ENCODE measurements at regions not wholly inside any gene's neighbourhood (a gene's known extent, or its start where the extent isn't known, plus 50 kb on each side); places are given as distances from the start of the nearest gene placed in this dataset.
"Not testable (repeated sequence)": the region's sequence is repeated elsewhere in the genome, so short reads cannot be mapped to it uniquely, and the experiment has no call there.

GRCh38 chr5:153365547-153365946, 124.9 kb upstream of the GRIA1 start:
- DNase-seq (ENCODE audit: low read depth in 2 of 2), result no peak

- no peak for DNase-seq (ENCODE audit: low read depth in 2 of 2)
Measured at GRCh38 chr5:153367466-153367865, 123.0 kb upstream of the GRIA1 start.

- DNase-seq (ENCODE audit: low read depth in 2 of 2), result no peak
Measured at GRCh38 chr5:153372425-153373129, 117.9 kb upstream of the GRIA1 start.

- DNase-seq (ENCODE audit: low read depth in 2 of 2), result no peak
Measured at GRCh38 chr5:153373130-153373498, 117.4 kb upstream of the GRIA1 start.

DNA sequence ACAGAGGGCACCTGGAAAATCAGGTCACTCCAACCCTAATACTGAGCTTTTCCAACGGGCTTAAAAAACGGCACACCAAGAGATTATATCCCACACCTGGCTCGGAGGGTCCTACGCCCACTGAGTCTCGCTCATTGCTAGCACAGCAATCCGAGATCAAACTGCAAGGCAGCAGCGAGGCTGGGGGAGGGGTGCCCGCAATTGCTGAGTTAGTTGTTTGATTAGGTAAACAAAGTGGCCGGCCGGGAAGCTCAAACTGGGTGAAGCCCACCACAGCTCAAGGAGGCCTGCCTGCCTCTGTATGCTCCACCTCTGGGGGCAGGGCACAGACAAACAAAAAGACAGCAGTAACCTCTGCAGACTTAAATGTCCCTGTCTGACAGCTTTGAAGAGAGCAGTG, 108.8 kb upstream of the GRIA1 start:
- not testable (repeated sequence) for DNase-seq (ENCODE audit: low read depth in 2 of 2)

DNA sequence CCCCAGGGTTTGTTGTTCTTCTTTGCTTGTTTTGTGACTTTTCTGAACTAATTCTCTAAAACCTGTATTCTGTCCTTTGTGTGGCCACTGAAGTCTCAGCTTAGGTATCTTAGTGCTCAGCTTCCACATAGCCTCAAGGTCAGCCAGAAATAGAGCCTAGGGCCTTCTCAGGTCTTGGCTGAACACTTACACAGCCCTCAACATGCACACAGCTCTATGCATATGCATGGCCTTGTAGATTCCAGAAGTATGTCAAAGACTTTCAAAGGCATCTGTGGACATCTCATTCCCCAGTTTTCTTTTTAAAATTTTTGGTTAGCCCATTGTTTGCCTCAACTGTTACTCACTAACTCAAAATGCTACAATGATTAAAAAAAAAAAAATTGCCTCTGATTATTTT, 99.9 kb upstream of the GRIA1 start:
- DNase-seq (ENCODE audit: low read depth in 2 of 2), result no peak

- no peak for DNase-seq (ENCODE audit: low read depth in 2 of 2)
Measured at GRCh38 chr5:153399595-153399994, 90.9 kb upstream of the GRIA1 start.

DNA sequence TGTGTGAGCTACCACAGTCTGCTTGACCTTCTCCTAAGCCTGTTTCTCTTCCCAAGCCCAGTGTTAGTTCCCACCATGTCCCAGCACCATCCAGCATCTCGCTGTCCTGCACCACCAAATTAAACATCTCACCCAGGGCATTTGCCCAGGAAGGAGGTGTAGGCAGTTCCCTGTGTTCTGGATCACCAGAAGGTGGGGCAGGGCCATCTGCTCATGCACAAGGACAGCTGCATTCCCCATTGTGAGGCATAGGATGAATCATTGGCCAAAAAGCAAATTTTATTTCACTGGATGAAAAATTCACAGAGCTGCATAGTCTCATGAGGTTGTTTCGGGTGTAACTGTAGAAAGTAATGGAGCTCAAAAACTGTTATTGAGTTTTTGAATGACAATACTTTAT, 89.5 kb upstream of the GRIA1 start:
- DNase-seq (ENCODE audit: low read depth in 2 of 2), result no peak

GRCh38 chr5:153402550-153402949, 87.9 kb upstream of the GRIA1 start:
- DNase-seq (ENCODE audit: low read depth in 2 of 2), result no peak

DNA sequence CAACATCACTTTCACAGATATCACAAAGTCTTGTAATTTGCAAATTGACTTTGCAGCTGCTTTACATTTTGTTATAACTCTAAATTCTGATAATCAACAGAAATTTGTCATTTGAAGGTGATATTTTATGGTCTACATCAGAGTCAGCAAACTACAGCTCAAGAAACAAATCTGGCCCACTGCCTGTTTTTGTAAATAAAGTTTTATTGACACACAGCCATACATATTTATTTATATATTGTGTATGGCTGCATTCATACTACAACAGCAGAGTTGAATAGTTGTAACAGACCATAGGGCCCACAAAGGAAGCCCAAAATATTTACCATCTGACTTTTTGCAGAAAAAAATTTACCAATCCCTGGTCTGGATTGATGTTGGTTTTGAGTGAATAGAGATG, 87.0 kb upstream of the GRIA1 start:
- no peak for DNase-seq (ENCODE audit: low read depth in 2 of 2)

- no peak for DNase-seq (ENCODE audit: low read depth in 2 of 2)
Measured at GRCh38 chr5:153404747-153405146, 85.7 kb upstream of the GRIA1 start.

DNA sequence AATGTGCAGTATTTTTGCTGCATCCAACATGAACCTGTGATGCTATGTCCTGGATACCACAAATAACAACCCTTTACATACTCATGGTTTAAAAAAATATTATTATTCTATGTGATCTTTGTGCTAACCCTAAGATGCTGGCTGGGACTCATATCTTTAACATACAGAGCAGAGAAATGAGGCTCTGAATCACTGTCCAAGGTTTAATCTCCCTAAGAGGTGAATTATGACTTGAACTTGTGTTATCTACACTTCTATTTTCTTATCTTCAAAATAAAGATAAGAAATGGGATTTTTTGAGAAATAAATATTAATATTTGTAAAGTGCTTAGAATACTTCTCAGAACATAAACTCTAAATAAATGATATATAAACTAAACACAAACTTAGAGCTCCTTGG, 68.8 kb upstream of the GRIA1 start:
- DNase-seq (ENCODE audit: low read depth in 2 of 2), result no peak

DNA sequence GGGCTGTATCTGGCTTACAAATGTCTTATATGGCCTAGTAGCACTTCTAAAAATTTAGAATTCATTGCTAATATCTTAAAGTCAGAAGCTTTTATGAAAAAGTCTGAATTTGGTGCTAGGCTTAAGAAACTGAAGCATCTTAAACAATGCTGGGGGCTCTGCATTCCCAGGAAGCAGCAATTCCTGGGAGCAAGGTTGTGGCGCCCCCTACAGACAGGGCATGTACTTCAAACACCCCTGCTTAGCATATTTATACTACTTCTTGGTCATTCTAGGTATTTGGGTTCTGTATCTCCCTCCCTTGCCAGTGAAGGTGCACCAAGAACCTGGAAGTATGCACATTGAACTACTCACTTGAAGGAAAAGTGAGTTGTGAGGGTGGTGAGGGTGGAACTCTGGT, 64.6 kb upstream of the GRIA1 start:
- DNase-seq (ENCODE audit: low read depth in 2 of 2), result no peak

GRCh38 chr5:153429761-153430380, 60.6 kb upstream of the GRIA1 start:
- DNase-seq (ENCODE audit: low read depth in 2 of 2), result no peak

GRCh38 chr5:153432583-153432982, 57.9 kb upstream of the GRIA1 start:
- no peak for DNase-seq (ENCODE audit: low read depth in 2 of 2)

GRCh38 chr5:153437251-153437650, 53.2 kb upstream of the GRIA1 start:
- no peak for DNase-seq (ENCODE audit: low read depth in 2 of 2)

GRCh38 chr5:153439130-153439529, 51.3 kb upstream of the GRIA1 start:
- DNase-seq (ENCODE audit: low read depth in 2 of 2), result no peak

Data from stimulated activated CD4-positive, alpha-beta T cell treated with anti-CD3 and anti-CD28 coated beads, Interleukin-12 subunit alpha, Interleukin-12 subunit beta, amount 100 ng/mL, for 24 hours (primary cell).